ENCODE measurements at regions not wholly inside any gene's neighbourhood (a gene's known extent, or its start where the extent isn't known, plus 50 kb on each side); places are given as distances from the start of the nearest gene placed in this dataset.
A peak's percentile ranks its signal among the peaks of the same experiment; 100 is the strongest.

DNA sequence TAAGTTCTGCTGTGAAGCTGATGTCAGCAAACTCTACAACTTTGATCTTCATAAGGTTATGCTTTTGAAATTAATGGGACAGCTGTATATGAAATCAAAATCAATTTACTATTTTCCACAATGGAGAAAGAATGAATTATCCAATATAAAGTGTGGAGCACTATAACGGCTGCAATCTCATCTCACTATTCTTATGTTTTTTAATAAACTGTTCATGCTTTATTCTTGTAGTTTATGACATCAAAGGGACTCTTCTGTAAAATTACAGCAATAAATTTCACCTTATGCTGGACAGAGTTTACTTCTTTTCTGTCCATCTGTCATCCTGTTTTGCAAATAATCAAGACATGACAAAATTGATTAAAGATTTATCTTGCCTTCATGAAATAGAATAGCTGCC is 192.5 kb downstream of the TECRL start:
- ATAC-seq (no peak), DNase-seq (no peak)
- Histone ChIP-seq H3K27me3 (ENCODE audit: control insufficient read depth, insufficient read depth) (no peaks in the 10 kb centered on the region), H3K27ac (ENCODE audit: low read length) (no peak overlapping the region), H3K4me3 (ENCODE audit: low read length) (no peak overlapping the region), H3K4me1 (ENCODE audit: control insufficient read depth, insufficient read depth, low read length) (no peaks in the 10 kb centered on the region), H3K9me3 (ENCODE audit: control insufficient read depth, low read length) (no peaks in the 10 kb centered on the region)
- WGBS, result 74% methylated on average over 1 of the region's 1 CpG
- intact Hi-C loops (cut with DNase I), result no loop called here

DNA sequence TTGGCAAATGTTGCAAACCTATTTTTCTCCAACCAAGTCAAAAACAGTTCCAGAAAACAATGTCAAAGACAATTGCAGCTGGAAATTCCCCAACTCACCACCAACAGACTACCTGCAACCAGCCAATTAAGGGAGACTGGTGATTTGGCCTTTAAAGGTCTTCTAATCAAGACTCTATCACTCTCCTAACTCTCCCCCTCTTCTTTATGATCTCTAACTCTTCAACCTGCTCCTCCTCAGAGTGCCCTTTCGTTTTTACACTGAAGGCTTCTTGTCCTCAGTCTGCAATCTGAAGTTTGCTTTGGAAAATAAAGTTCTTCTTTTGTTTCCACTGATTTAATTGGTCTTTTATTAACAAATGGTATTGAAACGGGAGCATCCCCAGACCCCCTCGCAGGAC is 203.9 kb downstream of the TECRL start:
- Histone ChIP-seq H3K9me3 (ENCODE audit: control insufficient read depth, low read length) (peaks cover 2% of the 10 kb centered on the region), H3K27ac (ENCODE audit: low read length) (no peak overlapping the region), H3K4me1 (ENCODE audit: control insufficient read depth, insufficient read depth, low read length) (no peaks in the 10 kb centered on the region), H3K4me3 (ENCODE audit: low read length) (no peak overlapping the region), H3K27me3 (ENCODE audit: control insufficient read depth, insufficient read depth) (no peaks in the 10 kb centered on the region)
- intact Hi-C loops (cut with DNase I), result no loop called here
- no peak for ATAC-seq
- DNase-seq, result no peak
- 73% methylated on average over 3 of the region's 3 CpGs for WGBS

DNA sequence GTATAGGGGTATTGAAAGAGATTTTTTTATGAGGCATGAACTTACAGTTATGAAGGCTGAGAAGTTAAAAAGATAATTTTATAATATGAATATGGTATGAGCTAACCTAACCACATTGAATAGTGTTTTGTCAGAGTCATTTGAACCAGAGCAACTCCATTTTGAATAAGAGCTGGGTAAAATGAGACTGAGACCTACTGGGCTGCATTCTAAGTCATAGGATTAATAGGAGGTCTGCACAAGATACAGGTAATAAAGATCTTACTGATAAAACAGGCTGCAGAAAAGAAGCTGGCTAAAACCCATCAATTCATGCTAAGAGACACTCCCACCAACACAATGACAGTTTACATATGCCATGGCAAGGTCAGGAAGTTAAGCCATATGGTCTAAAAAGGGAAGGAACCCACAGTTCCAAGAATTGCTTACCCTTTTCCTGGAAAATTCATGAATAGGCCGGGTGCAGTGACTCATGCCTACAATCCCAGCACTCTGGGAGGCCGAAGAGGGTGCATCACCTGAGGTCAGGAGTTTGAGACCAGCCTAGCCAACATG is 209.2 kb downstream of the TECRL start:
- H3K27ac ChIP-seq (ENCODE audit: low read length), result no peak overlapping the region
- H3K9me3 ChIP-seq (ENCODE audit: control insufficient read depth, low read length), result no peaks in the 10 kb centered on the region
- no peaks in the 10 kb centered on the region for H3K4me1 ChIP-seq (ENCODE audit: control insufficient read depth, insufficient read depth, low read length)
- intact Hi-C loops (cut with DNase I), result no loop called here
- DNase-seq (no peak), ATAC-seq (no peak)
- no peaks in the 10 kb centered on the region for H3K27me3 ChIP-seq (ENCODE audit: control insufficient read depth, insufficient read depth)
- no peak overlapping the region for H3K4me3 ChIP-seq (ENCODE audit: low read length)
- 61% methylated on average over 2 of the region's 2 CpGs for WGBS

DNA sequence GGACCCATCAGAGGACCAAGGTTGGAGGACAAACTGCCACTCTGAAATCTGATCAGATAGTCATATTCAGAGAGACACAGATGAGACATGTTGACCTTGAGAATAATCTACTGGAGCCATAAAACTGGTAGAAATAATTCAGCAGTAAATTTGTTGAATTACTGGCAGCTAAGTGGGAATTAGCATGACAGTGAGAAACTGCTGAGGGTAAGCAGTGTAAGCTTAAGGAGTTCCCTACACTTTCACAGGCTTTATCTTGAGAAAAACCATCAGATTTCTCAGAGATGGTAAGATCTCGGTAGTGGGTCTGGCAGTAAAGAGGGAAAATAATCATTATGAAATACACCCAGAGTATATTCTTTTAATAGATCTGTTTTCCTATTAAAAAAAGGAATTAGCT is 213.7 kb downstream of the TECRL start:
- Histone ChIP-seq H3K9me3 (ENCODE audit: control insufficient read depth, low read length) (no peaks in the 10 kb centered on the region), H3K4me1 (ENCODE audit: control insufficient read depth, insufficient read depth, low read length) (no peaks in the 10 kb centered on the region), H3K27ac (ENCODE audit: low read length) (no peak overlapping the region), H3K4me3 (ENCODE audit: low read length) (no peak overlapping the region), H3K27me3 (ENCODE audit: control insufficient read depth, insufficient read depth) (no peaks in the 10 kb centered on the region)
- intact Hi-C loops (cut with DNase I), result no loop called here
- 72% methylated on average over 1 of the region's 1 CpG for WGBS
- DNase-seq (no peak), ATAC-seq (no peak)

DNA sequence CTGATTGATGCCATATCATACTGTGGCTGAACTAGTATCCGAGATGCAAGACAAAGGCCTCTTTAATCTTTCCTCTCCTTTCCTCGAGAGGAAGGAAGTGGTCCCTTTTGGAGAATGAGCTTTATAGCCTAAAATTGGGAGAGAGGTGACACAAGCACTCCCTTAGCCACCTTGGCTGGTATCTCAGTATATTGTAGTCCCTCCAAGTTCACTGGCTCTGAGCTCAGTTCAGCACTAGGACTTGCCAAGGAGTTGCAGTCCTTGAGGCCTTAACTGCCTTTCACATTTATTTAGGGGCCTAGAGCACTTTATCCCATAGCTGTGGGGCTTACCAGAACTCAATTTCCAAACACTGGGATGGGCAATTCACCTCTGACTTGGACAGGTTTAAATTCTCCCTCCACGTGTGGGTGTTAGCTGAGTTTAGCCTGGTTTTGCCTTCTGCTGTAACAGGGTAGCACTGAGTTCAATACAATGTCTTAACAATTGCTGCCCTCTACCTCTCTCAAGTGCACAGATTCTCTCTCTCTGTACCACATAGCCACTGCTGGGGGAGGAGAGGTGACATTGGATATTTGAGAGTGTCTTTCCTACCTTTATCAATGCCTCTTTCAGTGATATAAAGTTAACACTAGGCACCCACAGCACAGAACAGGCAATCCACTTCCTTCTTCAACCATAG is 216.4 kb downstream of the TECRL start:
- no peak for ATAC-seq
- no peak overlapping the region for H3K27ac ChIP-seq (ENCODE audit: low read length)

DNA sequence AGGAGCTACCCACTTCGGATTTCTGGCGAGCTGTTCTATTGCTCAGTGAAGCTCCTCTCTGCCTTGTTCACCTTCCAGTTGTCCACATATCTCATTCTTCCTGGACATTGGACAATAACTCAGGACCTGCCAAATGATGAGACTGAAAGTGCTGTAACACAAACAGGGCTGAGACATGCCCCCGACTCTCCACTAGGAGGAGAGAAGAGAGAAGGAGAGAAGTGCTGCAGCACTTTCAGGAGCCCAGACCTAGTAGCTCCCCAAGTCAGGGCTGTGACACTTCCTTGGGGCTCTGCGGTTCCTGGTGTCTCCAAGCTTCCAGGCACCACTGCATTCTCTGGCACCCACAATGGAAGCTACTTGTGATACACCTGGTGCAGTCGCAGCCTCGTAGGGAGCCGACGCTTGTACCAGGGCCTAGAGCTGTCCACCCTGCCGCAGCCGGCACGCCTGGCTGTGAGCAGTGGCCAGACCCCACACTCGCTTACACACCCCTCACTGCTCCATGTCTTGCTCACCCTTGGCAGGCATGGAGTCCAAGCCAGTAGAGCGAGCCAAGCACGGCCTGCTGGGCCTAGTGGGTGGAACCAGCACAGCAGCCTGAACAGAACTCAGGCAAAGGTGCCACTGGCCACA is 234.9 kb downstream of the TECRL start:
- H3K27ac ChIP-seq (ENCODE audit: low read length), result no peak overlapping the region
- DNase-seq (no peak), ATAC-seq (no peak)
- H3K27me3 ChIP-seq (ENCODE audit: control insufficient read depth, insufficient read depth), result no peaks in the 10 kb centered on the region
- H3K4me3 ChIP-seq (ENCODE audit: low read length), result no peak overlapping the region
- intact Hi-C loops (cut with DNase I), result no loop called here
- 94% methylated on average over 14 of the region's 14 CpGs for WGBS
- H3K9me3 ChIP-seq (ENCODE audit: control insufficient read depth, low read length), result no peaks in the 10 kb centered on the region
- H3K4me1 ChIP-seq (ENCODE audit: control insufficient read depth, insufficient read depth, low read length), result no peaks in the 10 kb centered on the region

More for the DNA sequence above, 216.4 kb downstream of the TECRL start:
- Histone ChIP-seq H3K4me1 (ENCODE audit: control insufficient read depth, insufficient read depth, low read length) (no peaks in the 10 kb centered on the region), H3K27me3 (ENCODE audit: control insufficient read depth, insufficient read depth) (no peaks in the 10 kb centered on the region), H3K9me3 (ENCODE audit: control insufficient read depth, low read length) (no peaks in the 10 kb centered on the region), H3K4me3 (ENCODE audit: low read length) (no peak overlapping the region)
- DNase-seq, result no peak
- intact Hi-C loops (cut with DNase I), result no loop called here
- WGBS, result 25% methylated on average over 3 of the region's 3 CpGs

DNA sequence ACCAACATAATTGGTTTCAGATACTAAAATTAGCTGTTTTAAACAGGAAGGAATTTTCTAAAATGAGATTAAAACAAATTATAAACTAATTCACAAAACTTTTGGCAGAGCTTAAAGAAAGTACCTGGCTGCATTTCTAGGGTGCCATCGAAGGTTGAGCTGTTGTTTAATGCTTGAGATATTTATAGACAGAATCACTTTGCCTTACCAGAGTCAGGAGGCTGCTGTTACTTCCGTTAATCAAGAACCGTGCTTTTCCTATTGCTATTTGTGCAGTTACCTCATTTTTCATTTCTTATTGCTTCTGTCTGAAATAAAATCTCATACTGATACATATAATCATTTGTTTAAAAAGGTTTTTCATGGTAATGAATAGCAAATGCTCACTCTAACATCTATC is 242.9 kb downstream of the TECRL start:
- Histone ChIP-seq H3K9me3 (ENCODE audit: control insufficient read depth, low read length) (no peaks in the 10 kb centered on the region), H3K4me1 (ENCODE audit: control insufficient read depth, insufficient read depth, low read length) (no peaks in the 10 kb centered on the region), H3K4me3 (ENCODE audit: low read length) (no peak overlapping the region), H3K27me3 (ENCODE audit: control insufficient read depth, insufficient read depth) (no peaks in the 10 kb centered on the region), H3K27ac (ENCODE audit: low read length) (no peak overlapping the region)
- intact Hi-C loops (cut with DNase I), result no loop called here
- no peak for DNase-seq
- no peak for ATAC-seq
- WGBS, result 34% methylated on average over 3 of the region's 3 CpGs

DNA sequence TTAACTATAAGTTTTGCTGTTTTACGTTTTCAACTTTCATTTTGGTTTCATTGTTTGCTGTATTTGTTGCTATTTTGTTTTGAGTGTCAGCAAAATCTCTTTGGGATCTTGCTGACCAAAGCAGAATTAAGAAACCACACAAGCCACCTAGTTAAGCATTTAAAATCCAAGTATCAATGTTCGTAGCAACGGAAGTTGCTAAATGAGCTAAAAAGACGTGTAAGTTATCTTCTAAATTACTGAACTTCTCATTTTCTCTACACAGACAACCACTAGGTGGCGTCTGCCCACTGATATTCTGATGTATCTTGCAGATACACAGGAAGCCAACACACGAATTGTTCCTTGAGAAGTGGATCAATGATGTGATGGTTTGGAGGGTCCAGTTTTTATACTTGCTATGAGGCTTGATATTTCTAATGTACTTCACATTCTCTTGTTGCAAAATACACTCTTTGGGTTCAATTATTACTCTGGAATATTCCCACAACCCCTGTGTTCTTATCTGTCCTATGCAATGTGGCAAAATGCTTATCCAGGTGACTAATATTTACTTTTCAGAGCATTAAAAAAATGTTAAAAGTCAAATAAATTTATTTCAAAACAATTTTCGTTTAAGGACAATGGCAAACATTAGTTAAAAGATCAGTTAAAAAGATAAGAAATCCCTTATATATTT is 250.5 kb downstream of the TECRL start:
- Histone ChIP-seq H3K4me3 (ENCODE audit: low read length) (peak overlapping the region; percentile 54), H3K27ac (ENCODE audit: low read length) (no peak overlapping the region), H3K4me1 (ENCODE audit: control insufficient read depth, insufficient read depth, low read length) (no peaks in the 10 kb centered on the region), H3K27me3 (ENCODE audit: control insufficient read depth, insufficient read depth) (no peaks in the 10 kb centered on the region), H3K9me3 (ENCODE audit: control insufficient read depth, low read length) (no peaks in the 10 kb centered on the region)
- peak in 2 of 3 donors; percentile 20 to 53 for DNase-seq
- 4% methylated on average over 7 of the region's 7 CpGs for WGBS
- no peak for ATAC-seq
- intact Hi-C loops (cut with DNase I), result loop anchor here in 1 of 4 donors (5.0 kb wide), 1 partner anchor 384 kb away; no protein-coding TSS in a partner anchor

DNA sequence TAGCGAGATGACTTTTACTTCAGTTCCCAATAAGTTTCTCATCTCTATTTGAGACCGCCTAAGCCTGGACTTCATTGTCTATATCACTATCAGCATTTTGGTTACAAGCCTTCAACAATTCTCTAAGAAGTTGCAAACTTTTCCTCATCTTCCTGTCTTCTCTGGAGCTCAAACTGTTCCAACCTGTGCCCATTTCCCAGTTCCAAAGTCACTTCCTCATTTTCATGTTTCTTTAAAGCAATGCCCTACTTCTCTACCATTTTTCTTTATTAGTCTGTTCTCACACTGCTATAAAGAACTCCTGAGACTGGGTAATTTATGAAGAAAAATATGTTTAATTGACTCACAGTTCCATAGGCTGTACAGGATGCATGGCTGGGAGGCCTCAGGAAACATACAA is 251.9 kb downstream of the TECRL start:
- Histone ChIP-seq H3K27ac (ENCODE audit: low read length) (no peak overlapping the region), H3K9me3 (ENCODE audit: control insufficient read depth, low read length) (no peaks in the 10 kb centered on the region), H3K27me3 (ENCODE audit: control insufficient read depth, insufficient read depth) (no peaks in the 10 kb centered on the region), H3K4me3 (ENCODE audit: low read length) (no peak overlapping the region), H3K4me1 (ENCODE audit: control insufficient read depth, insufficient read depth, low read length) (no peaks in the 10 kb centered on the region)
- WGBS, result 93% methylated on average over 2 of the region's 2 CpGs
- ATAC-seq (no peak), DNase-seq (no peak)
- intact Hi-C loops (cut with DNase I), result loop anchor here in 1 of 4 donors (5.0 kb wide), 1 partner anchor 385 kb away; no protein-coding TSS in a partner anchor

DNA sequence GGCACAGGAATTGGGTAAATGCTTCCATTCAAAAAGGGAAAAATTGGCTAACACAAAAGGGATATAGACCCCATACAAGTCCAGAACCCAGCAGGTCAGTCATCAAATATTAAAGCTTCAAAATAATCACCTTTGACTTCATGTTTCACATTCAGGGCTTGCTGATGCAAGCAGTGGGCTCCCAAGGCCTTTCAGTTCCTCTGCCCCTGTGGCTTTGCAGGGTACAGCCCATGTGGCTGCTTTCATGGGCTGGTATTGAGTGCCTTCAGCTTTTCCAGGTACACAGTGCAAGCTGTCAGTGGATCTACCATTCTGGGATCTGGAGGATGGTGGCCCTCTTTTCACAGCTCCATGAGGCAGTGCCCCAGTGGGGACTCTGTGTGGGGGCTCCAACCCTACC is 253.0 kb downstream of the TECRL start:
- Histone ChIP-seq H3K9me3 (ENCODE audit: control insufficient read depth, low read length) (no peaks in the 10 kb centered on the region), H3K27ac (ENCODE audit: low read length) (no peak overlapping the region), H3K4me1 (ENCODE audit: control insufficient read depth, insufficient read depth, low read length) (no peaks in the 10 kb centered on the region), H3K27me3 (ENCODE audit: control insufficient read depth, insufficient read depth) (no peaks in the 10 kb centered on the region), H3K4me3 (ENCODE audit: low read length) (no peak overlapping the region)
- DNase-seq, result no peak
- intact Hi-C loops (cut with DNase I), result loop anchor here in 1 of 4 donors (5.0 kb wide), 1 partner anchor 386 kb away; no protein-coding TSS in a partner anchor
- ATAC-seq, result no peak

DNA sequence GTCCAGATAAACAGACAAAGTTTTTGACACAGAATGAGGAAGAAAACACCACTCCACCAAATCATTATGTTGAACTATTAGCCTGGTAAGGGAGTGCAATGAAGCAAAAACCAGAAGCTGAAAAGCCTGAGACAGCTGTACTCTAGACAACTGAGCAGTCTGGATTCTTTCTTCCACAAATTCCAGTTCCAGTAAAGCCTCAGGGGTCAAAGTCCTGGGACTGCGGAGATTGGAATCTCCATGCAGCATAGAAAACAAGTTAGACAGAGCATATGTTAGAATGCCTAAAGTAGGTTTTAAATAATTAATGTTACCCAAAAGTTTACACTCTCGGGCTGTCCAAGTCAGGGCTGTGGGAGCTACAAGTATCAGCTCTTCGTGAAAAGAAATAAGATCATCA is 263.2 kb downstream of the TECRL start:
- Histone ChIP-seq H3K27me3 (ENCODE audit: control insufficient read depth, insufficient read depth) (no peaks in the 10 kb centered on the region), H3K9me3 (ENCODE audit: control insufficient read depth, low read length) (no peaks in the 10 kb centered on the region), H3K27ac (ENCODE audit: low read length) (no peak overlapping the region), H3K4me1 (ENCODE audit: control insufficient read depth, insufficient read depth, low read length) (no peaks in the 10 kb centered on the region), H3K4me3 (ENCODE audit: low read length) (no peak overlapping the region)
- WGBS, result 82% methylated on average over 3 of the region's 3 CpGs
- no peak for ATAC-seq
- DNase-seq, result no peak
- intact Hi-C loops (cut with DNase I), result no loop called here

All from right cardiac atrium (tissue), 5 donors.